DND-41 (cell line): ENCODE measurements at regions not wholly inside any gene's neighbourhood (a gene's known extent, or its start where the extent isn't known, plus 50 kb on each side); places are given as distances from the start of the nearest gene placed in this dataset.
A peak's percentile ranks its signal among the peaks of the same experiment; 100 is the strongest.
"Not testable (repeated sequence)": the region's sequence is repeated elsewhere in the genome, so short reads cannot be mapped to it uniquely, and the experiment has no call there.

ENCODE experiments used
- ATAC-seq: fragments of 200-7000 bp; cut with Tn5 transposase; 3 replicates; pipeline ENCODE4 v1.9.1; 2021; ENCODE audit warnings: low read depth; ENCODE audit not compliant: insufficient read depth
- DNase-seq: peaks from one replicate; pipeline ENCODE4 v3.0.0-alpha.2; 2020
- H2AFZ ChIP-seq: 2 replicates; pipeline ENCODE4 v1.6.0; 2012; ENCODE audit warnings: low read depth, low read length
- H3K27ac ChIP-seq: 2 replicates; pipeline ENCODE4 v1.5.1; 2012; ENCODE audit warnings: low read length, inconsistent platforms
- H3K27me3 ChIP-seq: fragments of 200-600 bp; sonication (generic); 2 replicates; pipeline ENCODE4 v1.6.0; 2012; ENCODE audit warnings: low read length, mild to moderate bottlenecking, inconsistent platforms; ENCODE audit not compliant: insufficient read depth, poor library complexity
- H3K36me3 ChIP-seq: 2 replicates; pipeline ENCODE4 v1.5.1; 2012; ENCODE audit warnings: low read length, inconsistent platforms; ENCODE audit not compliant: insufficient read depth
- H3K4me1 ChIP-seq: 2 replicates; pipeline ENCODE4 v1.5.1; 2012; ENCODE audit warnings: mild to moderate bottlenecking, low read length; ENCODE audit not compliant: insufficient read depth
- H3K4me2 ChIP-seq: 2 replicates; pipeline ENCODE4 v1.6.0; 2012; ENCODE audit warnings: mild to moderate bottlenecking, moderate library complexity, low read length, inconsistent platforms; ENCODE audit not compliant: insufficient read depth
- H3K4me3 ChIP-seq, 2 experiments: fragments of 200-600 bp in 1 of 2; shearing (Covaris generic) in 1 of 2; 2 replicates each; pipeline ENCODE4 v1.5.1; 2012 to 2016; ENCODE audit warnings: inconsistent platforms in 2 of 2, low read length in 2 of 2, mild to moderate bottlenecking in 2 of 2, low read depth in 1 of 2, moderate library complexity in 1 of 2
- H3K79me2 ChIP-seq: 2 replicates; pipeline ENCODE4 v1.6.0; 2012; ENCODE audit warnings: low read length, inconsistent platforms; ENCODE audit not compliant: insufficient read depth
- H3K9ac ChIP-seq: 2 replicates; pipeline ENCODE4 v1.6.0; 2012; ENCODE audit warnings: low read depth, mild to moderate bottlenecking, inconsistent platforms, low read length, moderate library complexity
- H3K9me3 ChIP-seq: 2 replicates; pipeline ENCODE4 v1.5.1; 2012; ENCODE audit warnings: low read length, moderate library complexity, mild to moderate bottlenecking, inconsistent platforms; ENCODE audit not compliant: insufficient read depth, severe bottlenecking
- H4K20me1 ChIP-seq: 2 replicates; pipeline ENCODE4 v1.6.0; 2012; ENCODE audit warnings: low read length; ENCODE audit not compliant: insufficient read depth

GRCh38 chr6:60547340-60547739 lies 1738.7 kb downstream of the KHDRBS2 start:
- not testable (repeated sequence) for H3K27ac ChIP-seq, DNase-seq, H3K27me3 ChIP-seq, H3K9me3 ChIP-seq, H3K79me2 ChIP-seq, H3K4me3 ChIP-seq, H3K4me2 ChIP-seq, ATAC-seq, H3K9ac ChIP-seq, H2AFZ ChIP-seq, H3K4me1 ChIP-seq, H4K20me1 ChIP-seq, H3K36me3 ChIP-seq

GRCh38 chr6:60524770-60525169 lies 1761.3 kb downstream of the KHDRBS2 start:
- H3K36me3 ChIP-seq, H3K4me2 ChIP-seq, H3K27me3 ChIP-seq, H3K4me3 ChIP-seq, H3K79me2 ChIP-seq, H2AFZ ChIP-seq, H3K9me3 ChIP-seq, H3K27ac ChIP-seq, H3K4me1 ChIP-seq, DNase-seq, ATAC-seq, H4K20me1 ChIP-seq, H3K9ac ChIP-seq: not testable (repeated sequence)

- ATAC-seq, result peak; percentile 53; the same call in 1 of the 3 replicates
- DNase-seq, H3K4me2 ChIP-seq: not testable (repeated sequence)
These were observed 1808.3 kb downstream of the KHDRBS2 start for GRCh38 chr6:60477747-60478146.

GRCh38 chr6:60473805-60474204 lies 1812.2 kb downstream of the KHDRBS2 start:
- H3K9ac ChIP-seq, H3K4me2 ChIP-seq, H2AFZ ChIP-seq, DNase-seq, H3K4me3 ChIP-seq, H4K20me1 ChIP-seq, ATAC-seq, H3K27me3 ChIP-seq, H3K27ac ChIP-seq, H3K79me2 ChIP-seq, H3K36me3 ChIP-seq, H3K9me3 ChIP-seq, H3K4me1 ChIP-seq: not testable (repeated sequence)

More at GRCh38 chr6:60477747-60478146, 1808.3 kb downstream of the KHDRBS2 start:
- not testable (repeated sequence) for H3K9ac ChIP-seq, H3K36me3 ChIP-seq, H3K27me3 ChIP-seq, H3K79me2 ChIP-seq, H3K4me3 ChIP-seq, H3K27ac ChIP-seq, H2AFZ ChIP-seq, H4K20me1 ChIP-seq, H3K4me1 ChIP-seq, H3K9me3 ChIP-seq

GRCh38 chr6:60471426-60471825 lies 1814.6 kb downstream of the KHDRBS2 start:
- not testable (repeated sequence) for H3K4me3 ChIP-seq, H3K4me1 ChIP-seq
- ATAC-seq, result peak; percentile 65; the same call in 2 of the 3 replicates

GRCh38 chr6:60450428-60450827 lies 1835.6 kb downstream of the KHDRBS2 start:
- H3K9ac ChIP-seq, H3K27ac ChIP-seq, H3K4me2 ChIP-seq, H3K36me3 ChIP-seq, H3K27me3 ChIP-seq, ATAC-seq, DNase-seq, H3K4me3 ChIP-seq, H3K9me3 ChIP-seq, H2AFZ ChIP-seq, H3K4me1 ChIP-seq, H3K79me2 ChIP-seq, H4K20me1 ChIP-seq: not testable (repeated sequence)

More at GRCh38 chr6:60471426-60471825, 1814.6 kb downstream of the KHDRBS2 start:
- not testable (repeated sequence) for DNase-seq, H3K36me3 ChIP-seq, H3K9me3 ChIP-seq, H2AFZ ChIP-seq, H3K9ac ChIP-seq, H3K27me3 ChIP-seq, H4K20me1 ChIP-seq, H3K4me2 ChIP-seq, H3K79me2 ChIP-seq, H3K27ac ChIP-seq

GRCh38 chr6:60444532-60444931 lies 1841.5 kb downstream of the KHDRBS2 start:
- not testable (repeated sequence) for H3K27me3 ChIP-seq
- ATAC-seq, result peak; percentile 19; the same call in 1 of the 3 replicates

GRCh38 chr6:60439709-60440108 lies 1846.3 kb downstream of the KHDRBS2 start:
- not testable (repeated sequence) for H3K79me2 ChIP-seq, H2AFZ ChIP-seq, H3K27ac ChIP-seq, H3K4me2 ChIP-seq, ATAC-seq, H3K4me3 ChIP-seq, H3K27me3 ChIP-seq, H3K4me1 ChIP-seq, H3K36me3 ChIP-seq, H4K20me1 ChIP-seq, H3K9me3 ChIP-seq, H3K9ac ChIP-seq, DNase-seq

More at GRCh38 chr6:60444532-60444931, 1841.5 kb downstream of the KHDRBS2 start:
- not testable (repeated sequence) for H4K20me1 ChIP-seq, H3K4me2 ChIP-seq, H3K9ac ChIP-seq, H3K27ac ChIP-seq, H3K4me1 ChIP-seq, H2AFZ ChIP-seq, H3K79me2 ChIP-seq, H3K4me3 ChIP-seq, DNase-seq, H3K9me3 ChIP-seq, H3K36me3 ChIP-seq
